HepG2 (cell line): ENCODE measurements at regions not wholly inside any gene's neighbourhood (a gene's known extent, or its start where the extent isn't known, plus 50 kb on each side); places are given as distances from the start of the nearest gene placed in this dataset.
A peak's percentile ranks its signal among the peaks of the same experiment; 100 is the strongest.

Source experiments
- ETV5 ChIP-seq: IDR thresholded peaks from 2 replicates; pipeline ENCODE4 v1.6.1; 2018; ENCODE audit warnings: missing biosample characterization, missing genetic modification reagents, inconsistent platforms, borderline replicate concordance
- FOXP1 ChIP-seq, 2 experiments: fragments of 450-650 bp in 1 of 2; IDR thresholded peaks; 2 replicates each; pipeline ENCODE4 v1.6.1; 2017 to 2018; ENCODE audit warnings: antibody characterized with exemption in 1 of 2
- HBP1 ChIP-seq: IDR thresholded peaks from 2 replicates; pipeline ENCODE4 v1.6.1; 2016; ENCODE audit warnings: low read depth, control low read depth
- HOMEZ ChIP-seq: IDR thresholded peaks from 2 replicates; pipeline ENCODE4 v1.6.1; 2016; ENCODE audit warnings: low read depth
- HOXA9 ChIP-seq: sonication (generic); formaldehyde crosslinking; IDR thresholded peaks from 2 replicates; pipeline ENCODE4 v1.8.1; 2022; ENCODE audit warnings: missing genetic modification reagents, mild to moderate bottlenecking, moderate library complexity, borderline replicate concordance
- SP2 ChIP-seq: sonication (generic); formaldehyde crosslinking; IDR thresholded peaks from 2 replicates; pipeline ENCODE4 v1.5.1; 2020; ENCODE audit warnings: mild to moderate bottlenecking, missing genetic modification reagents
- SRY ChIP-seq: sonication (generic); formaldehyde crosslinking; IDR thresholded peaks from 2 replicates; pipeline ENCODE4 v1.8.0; 2022; ENCODE audit warnings: mild to moderate bottlenecking, missing genetic modification reagents
- TAF1 ChIP-seq: sonication (generic); formaldehyde crosslinking; IDR thresholded peaks from 2 replicates; pipeline ENCODE4 v1.4.0; 2020; ENCODE audit warnings: missing genetic modification reagents
- ZNF224 ChIP-seq: sonication (generic); formaldehyde crosslinking; IDR thresholded peaks from 2 replicates; pipeline ENCODE4 v1.5.0; 2020; ENCODE audit warnings: mild to moderate bottlenecking, missing genetic modification reagents
- TF ChIP-seq, protein P1 (sequence below): sonication (generic); formaldehyde crosslinking; IDR thresholded peaks from 2 replicates; pipeline ENCODE4 v1.4.0; 2020; ENCODE audit warnings: mild to moderate bottlenecking, missing genetic modification reagents, borderline replicate concordance
- TF ChIP-seq, protein P2 (sequence below): sonication (generic); formaldehyde crosslinking; IDR thresholded peaks from 2 replicates; pipeline ENCODE4 v1.5.0; 2020; ENCODE audit warnings: mild to moderate bottlenecking, missing genetic modification reagents, borderline replicate concordance
- TF ChIP-seq, protein P3 (sequence below): conservative IDR thresholded peaks from 2 replicates; pipeline ENCODE4 v1.6.1; 2018; ENCODE audit warnings: missing genetic modification reagents
- TF ChIP-seq, protein P4 (sequence below): sonication (generic); formaldehyde crosslinking; IDR thresholded peaks from 2 replicates; pipeline ENCODE4 v1.4.0; 2020; ENCODE audit warnings: missing genetic modification reagents
- TF ChIP-seq, protein P5 (sequence below): sonication (generic); formaldehyde crosslinking; conservative IDR thresholded peaks from 2 replicates; pipeline ENCODE4 v1.8.0; 2022; ENCODE audit warnings: missing genetic modification reagents

GRCh38 chr10:121063744-121064143 is 212.6 kb downstream of the WDR11 start (continued):
- TF ChIP-seq, protein P1, sequence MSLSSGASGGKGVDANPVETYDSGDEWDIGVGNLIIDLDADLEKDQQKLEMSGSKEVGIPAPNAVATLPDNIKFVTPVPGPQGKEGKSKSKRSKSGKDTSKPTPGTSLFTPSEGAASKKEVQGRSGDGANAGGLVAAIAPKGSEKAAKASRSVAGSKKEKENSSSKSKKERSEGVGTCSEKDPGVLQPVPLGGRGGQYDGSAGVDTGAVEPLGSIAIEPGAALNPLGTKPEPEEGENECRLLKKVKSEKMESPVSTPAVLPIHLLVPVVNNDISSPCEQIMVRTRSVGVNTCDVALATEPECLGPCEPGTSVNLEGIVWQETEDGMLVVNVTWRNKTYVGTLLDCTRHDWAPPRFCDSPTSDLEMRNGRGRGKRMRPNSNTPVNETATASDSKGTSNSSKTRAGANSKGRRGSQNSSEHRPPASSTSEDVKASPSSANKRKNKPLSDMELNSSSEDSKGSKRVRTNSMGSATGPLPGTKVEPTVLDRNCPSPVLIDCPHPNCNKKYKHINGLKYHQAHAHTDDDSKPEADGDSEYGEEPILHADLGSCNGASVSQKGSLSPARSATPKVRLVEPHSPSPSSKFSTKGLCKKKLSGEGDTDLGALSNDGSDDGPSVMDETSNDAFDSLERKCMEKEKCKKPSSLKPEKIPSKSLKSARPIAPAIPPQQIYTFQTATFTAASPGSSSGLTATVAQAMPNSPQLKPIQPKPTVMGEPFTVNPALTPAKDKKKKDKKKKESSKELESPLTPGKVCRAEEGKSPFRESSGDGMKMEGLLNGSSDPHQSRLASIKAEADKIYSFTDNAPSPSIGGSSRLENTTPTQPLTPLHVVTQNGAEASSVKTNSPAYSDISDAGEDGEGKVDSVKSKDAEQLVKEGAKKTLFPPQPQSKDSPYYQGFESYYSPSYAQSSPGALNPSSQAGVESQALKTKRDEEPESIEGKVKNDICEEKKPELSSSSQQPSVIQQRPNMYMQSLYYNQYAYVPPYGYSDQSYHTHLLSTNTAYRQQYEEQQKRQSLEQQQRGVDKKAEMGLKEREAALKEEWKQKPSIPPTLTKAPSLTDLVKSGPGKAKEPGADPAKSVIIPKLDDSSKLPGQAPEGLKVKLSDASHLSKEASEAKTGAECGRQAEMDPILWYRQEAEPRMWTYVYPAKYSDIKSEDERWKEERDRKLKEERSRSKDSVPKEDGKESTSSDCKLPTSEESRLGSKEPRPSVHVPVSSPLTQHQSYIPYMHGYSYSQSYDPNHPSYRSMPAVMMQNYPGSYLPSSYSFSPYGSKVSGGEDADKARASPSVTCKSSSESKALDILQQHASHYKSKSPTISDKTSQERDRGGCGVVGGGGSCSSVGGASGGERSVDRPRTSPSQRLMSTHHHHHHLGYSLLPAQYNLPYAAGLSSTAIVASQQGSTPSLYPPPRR (CRISPR knock-in tag): peak; percentile 60; the same call in 1 of the 2 replicates
- TF ChIP-seq, protein P2, sequence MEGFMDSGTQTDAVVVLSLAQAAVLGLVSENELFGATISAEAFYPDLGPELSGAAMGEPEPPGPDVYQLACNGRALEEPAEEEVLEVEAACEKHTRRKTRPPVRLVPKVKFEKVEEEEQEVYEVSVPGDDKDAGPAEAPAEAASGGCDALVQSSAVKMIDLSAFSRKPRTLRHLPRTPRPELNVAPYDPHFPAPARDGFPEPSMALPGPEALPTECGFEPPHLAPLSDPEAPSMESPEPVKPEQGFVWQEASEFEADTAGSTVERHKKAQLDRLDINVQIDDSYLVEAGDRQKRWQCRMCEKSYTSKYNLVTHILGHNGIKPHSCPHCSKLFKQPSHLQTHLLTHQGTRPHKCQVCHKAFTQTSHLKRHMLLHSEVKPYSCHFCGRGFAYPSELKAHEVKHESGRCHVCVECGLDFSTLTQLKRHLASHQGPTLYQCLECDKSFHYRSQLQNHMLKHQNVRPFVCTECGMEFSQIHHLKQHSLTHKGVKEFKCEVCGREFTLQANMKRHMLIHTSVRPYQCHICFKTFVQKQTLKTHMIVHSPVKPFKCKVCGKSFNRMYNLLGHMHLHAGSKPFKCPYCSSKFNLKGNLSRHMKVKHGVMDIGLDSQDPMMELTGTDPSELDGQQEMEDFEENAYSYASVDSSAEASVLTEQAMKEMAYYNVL (CRISPR knock-in tag): peak; percentile 51; the same call in 1 of the 2 replicates
- TF ChIP-seq ZNF224 (CRISPR knock-in tag) (no peak), HOMEZ (CRISPR knock-in tag) (peak; percentile 81; the same call in 1 of the 2 replicates), SRY (CRISPR knock-in tag) (no peak), FOXP1 (IDR thresholded peaks at IDR 0.05) (no peak), FOXP1 (CRISPR knock-in tag; IDR thresholded peaks at IDR 0.05) (peak; percentile 59), HOXA9 (CRISPR knock-in tag) (no peak), TAF1 (no peak), SP2 (no peak), HBP1 (CRISPR knock-in tag) (no peak), ETV5 (CRISPR knock-in tag) (peak; percentile 20; the same call in 1 of the 2 replicates)
- TF ChIP-seq, protein P3, sequence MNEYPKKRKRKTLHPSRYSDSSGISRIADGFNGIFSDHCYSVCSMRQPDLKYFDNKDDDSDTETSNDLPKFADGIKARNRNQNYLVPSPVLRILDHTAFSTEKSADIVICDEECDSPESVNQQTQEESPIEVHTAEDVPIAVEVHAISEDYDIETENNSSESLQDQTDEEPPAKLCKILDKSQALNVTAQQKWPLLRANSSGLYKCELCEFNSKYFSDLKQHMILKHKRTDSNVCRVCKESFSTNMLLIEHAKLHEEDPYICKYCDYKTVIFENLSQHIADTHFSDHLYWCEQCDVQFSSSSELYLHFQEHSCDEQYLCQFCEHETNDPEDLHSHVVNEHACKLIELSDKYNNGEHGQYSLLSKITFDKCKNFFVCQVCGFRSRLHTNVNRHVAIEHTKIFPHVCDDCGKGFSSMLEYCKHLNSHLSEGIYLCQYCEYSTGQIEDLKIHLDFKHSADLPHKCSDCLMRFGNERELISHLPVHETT: no peak
- TF ChIP-seq, protein P4, sequence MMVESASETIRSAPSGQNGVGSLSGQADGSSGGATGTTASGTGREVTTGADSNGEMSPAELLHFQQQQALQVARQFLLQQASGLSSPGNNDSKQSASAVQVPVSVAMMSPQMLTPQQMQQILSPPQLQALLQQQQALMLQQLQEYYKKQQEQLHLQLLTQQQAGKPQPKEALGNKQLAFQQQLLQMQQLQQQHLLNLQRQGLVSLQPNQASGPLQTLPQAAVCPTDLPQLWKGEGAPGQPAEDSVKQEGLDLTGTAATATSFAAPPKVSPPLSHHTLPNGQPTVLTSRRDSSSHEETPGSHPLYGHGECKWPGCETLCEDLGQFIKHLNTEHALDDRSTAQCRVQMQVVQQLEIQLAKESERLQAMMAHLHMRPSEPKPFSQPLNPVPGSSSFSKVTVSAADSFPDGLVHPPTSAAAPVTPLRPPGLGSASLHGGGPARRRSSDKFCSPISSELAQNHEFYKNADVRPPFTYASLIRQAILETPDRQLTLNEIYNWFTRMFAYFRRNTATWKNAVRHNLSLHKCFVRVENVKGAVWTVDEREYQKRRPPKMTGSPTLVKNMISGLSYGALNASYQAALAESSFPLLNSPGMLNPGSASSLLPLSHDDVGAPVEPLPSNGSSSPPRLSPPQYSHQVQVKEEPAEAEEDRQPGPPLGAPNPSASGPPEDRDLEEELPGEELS (CRISPR knock-in tag): peak; percentile 83
- TF ChIP-seq, protein P5, sequence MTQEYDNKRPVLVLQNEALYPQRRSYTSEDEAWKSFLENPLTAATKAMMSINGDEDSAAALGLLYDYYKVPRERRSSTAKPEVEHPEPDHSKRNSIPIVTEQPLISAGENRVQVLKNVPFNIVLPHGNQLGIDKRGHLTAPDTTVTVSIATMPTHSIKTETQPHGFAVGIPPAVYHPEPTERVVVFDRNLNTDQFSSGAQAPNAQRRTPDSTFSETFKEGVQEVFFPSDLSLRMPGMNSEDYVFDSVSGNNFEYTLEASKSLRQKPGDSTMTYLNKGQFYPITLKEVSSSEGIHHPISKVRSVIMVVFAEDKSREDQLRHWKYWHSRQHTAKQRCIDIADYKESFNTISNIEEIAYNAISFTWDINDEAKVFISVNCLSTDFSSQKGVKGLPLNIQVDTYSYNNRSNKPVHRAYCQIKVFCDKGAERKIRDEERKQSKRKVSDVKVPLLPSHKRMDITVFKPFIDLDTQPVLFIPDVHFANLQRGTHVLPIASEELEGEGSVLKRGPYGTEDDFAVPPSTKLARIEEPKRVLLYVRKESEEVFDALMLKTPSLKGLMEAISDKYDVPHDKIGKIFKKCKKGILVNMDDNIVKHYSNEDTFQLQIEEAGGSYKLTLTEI (CRISPR knock-in tag): no peak
